Esophagus squamous epithelium (tissue), 5 donors: ENCODE measurements at regions not wholly inside any gene's neighbourhood (a gene's known extent, or its start where the extent isn't known, plus 50 kb on each side); places are given as distances from the start of the nearest gene placed in this dataset.

Source experiments
- DNase-seq: peaks from one replicate; lab custom pipeline; 2025; lab: John Stamatoyannopoulos, UW
- H3K27ac ChIP-seq, 4 donors: fragments of 200-600 bp; sonication (generic); one replicate each; pipeline ENCODE4 v1.5.1; 2016 to 2019; ENCODE audit warnings: mild to moderate bottlenecking in 1 of 4
- H3K27me3 ChIP-seq, 4 donors: fragments of 200-600 bp; sonication (generic); 1 replicate in 3 of 4; 2 replicates in 1 of 4; pipeline versions ENCODE4 v1.5.1 to v1.6.0; 2017 to 2021; ENCODE audit warnings: antibody characterized with exemption in 1 of 4
- H3K36me3 ChIP-seq, 3 donors: fragments of 200-600 bp; sonication (generic); one replicate each; pipeline ENCODE4 v1.5.1; 2016 to 2019
- H3K4me1 ChIP-seq, 3 donors: fragments of 200-600 bp; sonication (generic); one replicate each; pipeline ENCODE4 v1.5.1; 2017 to 2019
- H3K4me3 ChIP-seq, 4 donors: fragments of 200-600 bp; sonication (generic); 1 replicate in 3 of 4; 2 replicates in 1 of 4; pipeline ENCODE4 v1.5.1; 2016 to 2019; ENCODE audit warnings: mild to moderate bottlenecking in 2 of 4, moderate library complexity in 1 of 4
- H3K9me3 ChIP-seq, 3 donors: fragments of 200-600 bp; sonication (generic); one replicate each; pipeline ENCODE4 v1.5.1; 2016 to 2019
- CTCF ChIP-seq, 6 experiments: fragments of 450-650 bp in 4 of 6; fragments of 200-600 bp in 2 of 6; sonication (generic) in 2 of 6; IDR thresholded peaks; one replicate each; pipeline ENCODE4 v1.5.1; 2016 to 2019; ENCODE audit warnings: antibody characterized with exemption in 6 of 6, mild to moderate bottlenecking in 4 of 6, moderate library complexity in 4 of 6
- POLR2A ChIP-seq, 4 donors: fragments of 450-650 bp; IDR thresholded peaks; one replicate each; pipeline ENCODE4 v1.6.1; 2017; ENCODE audit warnings: antibody characterized with exemption in 4 of 4, mild to moderate bottlenecking in 4 of 4, moderate library complexity in 3 of 4
- WGBS, 2 donors: methylation state at CpG; one replicate each; pipeline ENCODE4 v1.1.5; 2018; 5-methylcytosine and 5-hydroxymethylcytosine counted together
- intact Hi-C: fragments of 100-400 bp; cut with DNase I; formaldehyde crosslinking; loops from one replicate; pipeline ENCODE4 v1.15.0; 2022
- donor health status: DM: yes; HTN: yes; CAD: no.

- 87 to 92% methylated on average over 3 of the region's 3 CpGs for WGBS, 2 donors
- no peak for DNase-seq
- Histone ChIP-seq H3K27ac (no peak overlapping the region), H3K9me3 (peaks cover 0 to 9% (median 0%) of the 10 kb centered on the region in 3 donors), H3K4me3 (no peak overlapping the region), H3K36me3 (no peaks in the 10 kb centered on the region), H3K4me1 (no peaks in the 10 kb centered on the region), H3K27me3 (no peaks in the 10 kb centered on the region)
- TF ChIP-seq CTCF (IDR thresholded peaks at IDR 0.05) (no peak), POLR2A (IDR thresholded peaks at IDR 0.05) (no peak)
- intact Hi-C loops: no loop called here
These were observed 160.5 kb downstream of the CSNK2A3 start for GRCh38 chr11:11192541-11192940.

- intact Hi-C loops: no loop called here
- no peak for DNase-seq
- no peaks in the 10 kb centered on the region for H3K4me1 ChIP-seq
- H3K36me3 ChIP-seq: no peaks in the 10 kb centered on the region
- WGBS, 2 donors: 48 to 62% methylated on average over 3 of the region's 3 CpGs
- peaks cover 0 to 9% (median 0%) of the 10 kb centered on the region in 3 donors for H3K9me3 ChIP-seq
- H3K27me3 ChIP-seq: no peaks in the 10 kb centered on the region
- H3K27ac ChIP-seq: no peak overlapping the region
- H3K4me3 ChIP-seq: no peak overlapping the region
- TF ChIP-seq POLR2A (IDR thresholded peaks at IDR 0.05) (no peak), CTCF (IDR thresholded peaks at IDR 0.05) (no peak)
These were observed 163.5 kb downstream of the CSNK2A3 start for GRCh38 chr11:11189506-11189905.

- 79 to 89% methylated on average over 5 of the region's 5 CpGs for WGBS, 2 donors
These were observed 166.8 kb downstream of the CSNK2A3 start for GRCh38 chr11:11186249-11186648.

GRCh38 chr11:11182261-11182660 lies 170.8 kb downstream of the CSNK2A3 start:
- no peak for DNase-seq
- H3K9me3 ChIP-seq: no peaks in the 10 kb centered on the region
- H3K4me1 ChIP-seq: peaks cover 0 to 32% (median 7%) of the 10 kb centered on the region in 3 donors
- H3K36me3 ChIP-seq: no peaks in the 10 kb centered on the region
- no peak overlapping the region for H3K27ac ChIP-seq
- no peak for TF ChIP-seq POLR2A (IDR thresholded peaks at IDR 0.05)
- no peak for TF ChIP-seq CTCF (IDR thresholded peaks at IDR 0.05)
- 89 to 95% methylated on average over 11 to 14 of the region's 14 CpGs for WGBS, 2 donors
- intact Hi-C loops: no loop called here
- no peak overlapping the region for H3K4me3 ChIP-seq
- peaks cover 0 to 27% (median 0%) of the 10 kb centered on the region in 4 donors for H3K27me3 ChIP-seq

More at GRCh38 chr11:11186249-11186648, 166.8 kb downstream of the CSNK2A3 start:
- no peak overlapping the region for H3K4me3 ChIP-seq
- H3K36me3 ChIP-seq: no peaks in the 10 kb centered on the region
- H3K4me1 ChIP-seq: no peaks in the 10 kb centered on the region
- intact Hi-C loops: no loop called here
- no peak overlapping the region for H3K27ac ChIP-seq
- no peak for DNase-seq
- H3K27me3 ChIP-seq: peaks cover 0 to 18% (median 0%) of the 10 kb centered on the region in 4 donors
- TF ChIP-seq POLR2A (IDR thresholded peaks at IDR 0.05) (no peak), CTCF (IDR thresholded peaks at IDR 0.05) (no peak)
- peaks cover 0 to 5% (median 0%) of the 10 kb centered on the region in 3 donors for H3K9me3 ChIP-seq

GRCh38 chr11:11178671-11179638 lies 174.1 kb downstream of the CSNK2A3 start:
- 27 to 52% methylated on average over 2 of the region's 3 CpGs for WGBS, 2 donors
- Histone ChIP-seq H3K4me3 (no peak overlapping the region), H3K27me3 (peaks cover 0 to 27% (median 0%) of the 10 kb centered on the region in 4 donors), H3K36me3 (no peaks in the 10 kb centered on the region), H3K27ac (peak overlapping the region; percentile 10 to 62 (median 48)), H3K4me1 (peaks cover 0 to 34% (median 7%) of the 10 kb centered on the region in 3 donors), H3K9me3 (no peaks in the 10 kb centered on the region)
- no peak for DNase-seq
- intact Hi-C loops: no loop called here
- no peak for TF ChIP-seq CTCF (IDR thresholded peaks at IDR 0.05)
- no peak for TF ChIP-seq POLR2A (IDR thresholded peaks at IDR 0.05)
